HCT116 (cell line): ENCODE measurements at regions not wholly inside any gene's neighbourhood (a gene's known extent, or its start where the extent isn't known, plus 50 kb on each side); places are given as distances from the start of the nearest gene placed in this dataset.

Experiments used
- ATAC-seq: fragments of 200-7000 bp; cut with Tn5 transposase; 2 replicates; pipeline ENCODE4 v1.9.1; 2020; ENCODE audit warnings: mild to moderate bottlenecking, moderate library complexity
- BruUV-seq: library from RNA; stranded (reverse); fragments of 400-500 nt; replicated peaks from 2 replicates; lab custom pipeline; 2021; lab: Mats Ljungman, UMichigan
- CTCF ChIA-PET: fragments of 300-600 bp; sonication (Branson Sonifier 250); formaldehyde crosslinking; loops from one replicate; lab custom pipeline; 2021; ENCODE audit warnings: antibody characterized with exemption; lab: Charles Lee
- POLR2A ChIA-PET: fragments of 300-600, 350-600 bp; sonication (Branson Sonifier 250); formaldehyde crosslinking; loops from one replicate; lab custom pipeline; 2021; ENCODE audit warnings: antibody characterized with exemption; lab: Charles Lee
- RAD21 ChIA-PET, 2 experiments: fragments of 300-600 bp; sonication (Branson Sonifier 250); formaldehyde crosslinking; loops; one replicate each; lab custom pipeline; 2023; ENCODE audit warnings: low total read pairs in 2 of 2; ENCODE audit not compliant: uncharacterized antibody in 2 of 2, unreplicated experiment in 2 of 2, low non-redundant PET in 1 of 2; lab: Charles Lee
- DNase-seq: peaks from one replicate; pipeline ENCODE4 v3.0.0-alpha.2; 2010; ENCODE audit warnings: low read depth, low spot score
- H2AFZ ChIP-seq: fragments of 200-600 bp; shearing (Covaris generic), sonication (generic); 2 replicates; pipeline ENCODE4 v1.6.1; 2017; ENCODE audit warnings: low read depth, mixed run types, mixed read lengths, antibody characterized with exemption, low read length; ENCODE audit not compliant: poor library complexity, severe bottlenecking
- H3K27ac ChIP-seq: 2 replicates; pipeline ENCODE4 v1.5.1; 2012; ENCODE audit warnings: low read depth, low read length
- H3K27me3 ChIP-seq: fragments of 200-600 bp; sonication (generic); 2 replicates; pipeline ENCODE4 v1.6.1; 2016; ENCODE audit warnings: mixed run types, low read length, mixed read lengths; ENCODE audit not compliant: insufficient read depth
- H3K36me3 ChIP-seq, 2 experiments: fragments of 200-500 bp in 1 of 2; fragments of 200-600 bp in 1 of 2; sonication (Bioruptor generic) in 1 of 2; sonication (generic) in 1 of 2; 2 replicates each; pipeline versions ENCODE4 v1.5.1 to v1.6.1; 2014 to 2016; ENCODE audit warnings: low read length in 2 of 2, inconsistent platforms in 1 of 2, mixed read lengths in 1 of 2, mixed run types in 1 of 2; ENCODE audit not compliant: insufficient read depth in 2 of 2, control insufficient read depth in 1 of 2
- H3K4me1 ChIP-seq, 2 experiments: fragments of 200-600 bp in 1 of 2; sonication (generic) in 1 of 2; 2 replicates each; pipeline versions ENCODE4 v1.5.1 to v1.6.1; 2012 to 2017; ENCODE audit warnings: low read length in 2 of 2, inconsistent platforms in 1 of 2, mild to moderate bottlenecking in 1 of 2, mixed read lengths in 1 of 2, mixed run types in 1 of 2, moderate library complexity in 1 of 2; ENCODE audit not compliant: insufficient read depth in 2 of 2, control insufficient read depth in 1 of 2
- H3K4me2 ChIP-seq: fragments of 200-600 bp; sonication (generic); 2 replicates; pipeline ENCODE4 v1.6.1; 2017; ENCODE audit warnings: mixed run types, low read length, mixed read lengths
- H3K4me3 ChIP-seq, 2 experiments: fragments of 200-600 bp in 1 of 2; sonication (generic) in 1 of 2; replicated peaks in 1 of 2; 2 replicates each; pipeline ENCODE4 v1.5.1; 2011 to 2016; ENCODE audit warnings: low read length in 2 of 2, control low read depth in 1 of 2, low read depth in 1 of 2, mild to moderate bottlenecking in 1 of 2, mixed read lengths in 1 of 2, mixed run types in 1 of 2
- H3K79me2 ChIP-seq: fragments of 200-600 bp; sonication (generic); 2 replicates; pipeline ENCODE4 v1.6.1; 2017; ENCODE audit warnings: mild to moderate bottlenecking, mixed run types, low read length, moderate library complexity, mixed read lengths; ENCODE audit not compliant: insufficient read depth
- H3K9ac ChIP-seq: fragments of 200-600 bp; sonication (generic); 2 replicates; pipeline ENCODE4 v1.6.1; 2016; ENCODE audit warnings: low read length, mixed read lengths
- H3K9me2 ChIP-seq: fragments of 200-600 bp; sonication (generic), shearing (Covaris generic); 2 replicates; pipeline ENCODE4 v1.6.1; 2017; ENCODE audit warnings: mixed run types, mild to moderate bottlenecking, moderate library complexity; ENCODE audit not compliant: insufficient read depth
- H3K9me3 ChIP-seq, 2 experiments: fragments of 200-500 bp in 1 of 2; fragments of 200-600 bp in 1 of 2; sonication (Bioruptor generic) in 1 of 2; sonication (generic) in 1 of 2; 2 replicates each; pipeline ENCODE4 v1.6.1; 2014 to 2017; ENCODE audit warnings: low read length in 2 of 2, mixed read lengths in 2 of 2, inconsistent platforms in 1 of 2, low read depth in 1 of 2, mild to moderate bottlenecking in 1 of 2, mixed run types in 1 of 2, moderate library complexity in 1 of 2; ENCODE audit not compliant: control insufficient read depth in 1 of 2, insufficient read depth in 1 of 2
- H4K20me1 ChIP-seq: fragments of 200-600 bp; sonication (generic), shearing (Covaris generic); 2 replicates; pipeline ENCODE4 v1.6.1; 2017; ENCODE audit warnings: mixed run types, mild to moderate bottlenecking, moderate library complexity; ENCODE audit not compliant: insufficient read depth
- EGR1 ChIP-seq: IDR thresholded peaks from 2 replicates; pipeline ENCODE4 v1.6.1; 2012; ENCODE audit warnings: low read depth
- ELF1 ChIP-seq: IDR thresholded peaks from 2 replicates; pipeline ENCODE4 v1.6.1; 2012; ENCODE audit warnings: low read depth, borderline replicate concordance
- EZH2 ChIP-seq: fragments of 200-600 bp; sonication (generic); IDR thresholded peaks from 2 replicates; pipeline ENCODE4 v1.6.1; 2017; ENCODE audit warnings: antibody characterized with exemption, mixed run types
- FOSL1 ChIP-seq: IDR thresholded peaks from 2 replicates; pipeline ENCODE4 v1.6.1; 2012; ENCODE audit warnings: low read depth
- JUND ChIP-seq: IDR thresholded peaks from 2 replicates; pipeline ENCODE4 v1.6.1; 2012
- POLR2A ChIP-seq: IDR thresholded peaks from 2 replicates; pipeline ENCODE4 v1.7.0; 2011; ENCODE audit warnings: borderline replicate concordance; ENCODE audit not compliant: insufficient read depth, insufficient read length; ENCODE audit errors: extremely low read depth
- POLR2AphosphoS5 ChIP-seq: IDR thresholded peaks from 2 replicates; pipeline ENCODE4 v1.6.1; 2011; ENCODE audit warnings: mild to moderate bottlenecking, low read depth, low read length, moderate library complexity
- RAD21 ChIP-seq: IDR thresholded peaks from 2 replicates; pipeline ENCODE4 v1.6.1; 2012; ENCODE audit warnings: low read depth, mild to moderate bottlenecking
- SP1 ChIP-seq: IDR thresholded peaks from 2 replicates; pipeline ENCODE4 v1.6.1; 2012; ENCODE audit warnings: low read depth
- SRF ChIP-seq: IDR thresholded peaks from 2 replicates; pipeline ENCODE4 v1.6.1; 2012; ENCODE audit warnings: low read depth
- TCF7L2 ChIP-seq: IDR thresholded peaks from 2 replicates; pipeline ENCODE4 v1.7.0; 2011; ENCODE audit warnings: borderline replicate concordance, inconsistent platforms; ENCODE audit not compliant: insufficient read depth, insufficient read length; ENCODE audit errors: extremely low read depth
- YY1 ChIP-seq: IDR thresholded peaks from 2 replicates; pipeline ENCODE4 v1.6.1; 2011; ENCODE audit warnings: low read length, low read depth, moderate library complexity, mild to moderate bottlenecking; ENCODE audit not compliant: insufficient replicate concordance; ENCODE audit errors: extremely low read depth
- ZFX ChIP-seq: fragments of 450-650 bp; IDR thresholded peaks from 2 replicates; pipeline ENCODE4 v1.6.1; 2017
- intact Hi-C: fragments of 100-400 bp; cut with micrococcal nuclease; formaldehyde crosslinking; loops from 2 replicates; pipeline ENCODE4 v1.10.0; 2022
- TF ChIP-seq, protein P1 (sequence below): IDR thresholded peaks from 2 replicates; pipeline ENCODE4 v1.6.1; 2012; ENCODE audit warnings: low read depth
- TF ChIP-seq, protein P2 (sequence below): IDR thresholded peaks from 2 replicates; pipeline ENCODE4 v1.6.1; 2012
- TF ChIP-seq, protein P3 (sequence below): IDR thresholded peaks from 2 replicates; pipeline ENCODE4 v1.6.1; 2012
- TF ChIP-seq, protein P4 (sequence below): IDR thresholded peaks from 2 replicates; pipeline ENCODE4 v1.6.1; 2011; ENCODE audit warnings: mild to moderate bottlenecking, low read length, moderate library complexity; ENCODE audit not compliant: insufficient replicate concordance; ENCODE audit errors: extremely low read depth

GRCh38 chr20:54337144-54337543 lies 129.3 kb downstream of the PFDN4 start:
- H3K9ac ChIP-seq = no peak overlapping the region
- no peaks in the 10 kb centered on the region for H4K20me1 ChIP-seq
- CTCF ChIA-PET = no interaction called here
- no peaks in the 10 kb centered on the region for H3K9me3 ChIP-seq
- H3K4me1 ChIP-seq = no peaks in the 10 kb centered on the region; a peak in 1 of 4 replicates
- no peak overlapping the region for H3K27ac ChIP-seq
- H3K79me2 ChIP-seq = no peaks in the 10 kb centered on the region
- no peaks in the 10 kb centered on the region for H3K9me2 ChIP-seq
- no peaks in the 10 kb centered on the region for H3K36me3 ChIP-seq
- POLR2A ChIA-PET = no interaction called here
- no peak for TF ChIP-seq JUND
- no peak for TF ChIP-seq YY1
- TF ChIP-seq ELF1 = no peak
- TF ChIP-seq SP1 = no peak
- TF ChIP-seq EGR1 = no peak
- TF ChIP-seq EZH2 = no peak
- TF ChIP-seq RAD21 = no peak
- TF ChIP-seq, protein P1, sequence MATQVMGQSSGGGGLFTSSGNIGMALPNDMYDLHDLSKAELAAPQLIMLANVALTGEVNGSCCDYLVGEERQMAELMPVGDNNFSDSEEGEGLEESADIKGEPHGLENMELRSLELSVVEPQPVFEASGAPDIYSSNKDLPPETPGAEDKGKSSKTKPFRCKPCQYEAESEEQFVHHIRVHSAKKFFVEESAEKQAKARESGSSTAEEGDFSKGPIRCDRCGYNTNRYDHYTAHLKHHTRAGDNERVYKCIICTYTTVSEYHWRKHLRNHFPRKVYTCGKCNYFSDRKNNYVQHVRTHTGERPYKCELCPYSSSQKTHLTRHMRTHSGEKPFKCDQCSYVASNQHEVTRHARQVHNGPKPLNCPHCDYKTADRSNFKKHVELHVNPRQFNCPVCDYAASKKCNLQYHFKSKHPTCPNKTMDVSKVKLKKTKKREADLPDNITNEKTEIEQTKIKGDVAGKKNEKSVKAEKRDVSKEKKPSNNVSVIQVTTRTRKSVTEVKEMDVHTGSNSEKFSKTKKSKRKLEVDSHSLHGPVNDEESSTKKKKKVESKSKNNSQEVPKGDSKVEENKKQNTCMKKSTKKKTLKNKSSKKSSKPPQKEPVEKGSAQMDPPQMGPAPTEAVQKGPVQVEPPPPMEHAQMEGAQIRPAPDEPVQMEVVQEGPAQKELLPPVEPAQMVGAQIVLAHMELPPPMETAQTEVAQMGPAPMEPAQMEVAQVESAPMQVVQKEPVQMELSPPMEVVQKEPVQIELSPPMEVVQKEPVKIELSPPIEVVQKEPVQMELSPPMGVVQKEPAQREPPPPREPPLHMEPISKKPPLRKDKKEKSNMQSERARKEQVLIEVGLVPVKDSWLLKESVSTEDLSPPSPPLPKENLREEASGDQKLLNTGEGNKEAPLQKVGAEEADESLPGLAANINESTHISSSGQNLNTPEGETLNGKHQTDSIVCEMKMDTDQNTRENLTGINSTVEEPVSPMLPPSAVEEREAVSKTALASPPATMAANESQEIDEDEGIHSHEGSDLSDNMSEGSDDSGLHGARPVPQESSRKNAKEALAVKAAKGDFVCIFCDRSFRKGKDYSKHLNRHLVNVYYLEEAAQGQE = no peak
- TF ChIP-seq, protein P2, sequence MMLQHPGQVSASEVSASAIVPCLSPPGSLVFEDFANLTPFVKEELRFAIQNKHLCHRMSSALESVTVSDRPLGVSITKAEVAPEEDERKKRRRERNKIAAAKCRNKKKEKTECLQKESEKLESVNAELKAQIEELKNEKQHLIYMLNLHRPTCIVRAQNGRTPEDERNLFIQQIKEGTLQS = no peak
- TF ChIP-seq, protein P3, sequence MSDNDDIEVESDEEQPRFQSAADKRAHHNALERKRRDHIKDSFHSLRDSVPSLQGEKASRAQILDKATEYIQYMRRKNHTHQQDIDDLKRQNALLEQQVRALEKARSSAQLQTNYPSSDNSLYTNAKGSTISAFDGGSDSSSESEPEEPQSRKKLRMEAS = no peak
- TF ChIP-seq POLR2AphosphoS5 = no peak
- no peak for TF ChIP-seq POLR2A
- no peak for TF ChIP-seq SRF
- no peak for TF ChIP-seq ZFX
- TF ChIP-seq TCF7L2 = no peak
- TF ChIP-seq, protein P4, sequence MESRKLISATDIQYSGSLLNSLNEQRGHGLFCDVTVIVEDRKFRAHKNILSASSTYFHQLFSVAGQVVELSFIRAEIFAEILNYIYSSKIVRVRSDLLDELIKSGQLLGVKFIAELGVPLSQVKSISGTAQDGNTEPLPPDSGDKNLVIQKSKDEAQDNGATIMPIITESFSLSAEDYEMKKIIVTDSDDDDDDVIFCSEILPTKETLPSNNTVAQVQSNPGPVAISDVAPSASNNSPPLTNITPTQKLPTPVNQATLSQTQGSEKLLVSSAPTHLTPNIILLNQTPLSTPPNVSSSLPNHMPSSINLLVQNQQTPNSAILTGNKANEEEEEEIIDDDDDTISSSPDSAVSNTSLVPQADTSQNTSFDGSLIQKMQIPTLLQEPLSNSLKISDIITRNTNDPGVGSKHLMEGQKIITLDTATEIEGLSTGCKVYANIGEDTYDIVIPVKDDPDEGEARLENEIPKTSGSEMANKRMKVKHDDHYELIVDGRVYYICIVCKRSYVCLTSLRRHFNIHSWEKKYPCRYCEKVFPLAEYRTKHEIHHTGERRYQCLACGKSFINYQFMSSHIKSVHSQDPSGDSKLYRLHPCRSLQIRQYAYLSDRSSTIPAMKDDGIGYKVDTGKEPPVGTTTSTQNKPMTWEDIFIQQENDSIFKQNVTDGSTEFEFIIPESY = no peak
- TF ChIP-seq FOSL1 = no peak
- intact Hi-C loops = no loop called here
- no peak overlapping the region for H3K4me2 ChIP-seq
- no peaks in the 10 kb centered on the region for H3K27me3 ChIP-seq
- no peak overlapping the region for H2AFZ ChIP-seq
- ATAC-seq (no peak), DNase-seq (no peak)
- BruUV-seq = no TSS peak
- RAD21 ChIA-PET = no interaction called here
- H3K4me3 ChIP-seq = no peak overlapping the region
